Fibroblast of lung (primary cell): ENCODE measurements at regions not wholly inside any gene's neighbourhood (a gene's known extent, or its start where the extent isn't known, plus 50 kb on each side); places are given as distances from the start of the nearest gene placed in this dataset.

Source experiments
- EZH2 ChIP-seq: IDR thresholded peaks from 2 replicates; pipeline ENCODE4 v1.5.1; 2012; ENCODE audit warnings: low read length, control low read depth, mild to moderate bottlenecking; ENCODE audit errors: missing control alignments
- TF ChIP-seq, protein P1 (sequence below), 2 donors: IDR thresholded peaks in 1 of 2; conservative IDR thresholded peaks in 1 of 2; 1 replicate in 1 of 2; 2 replicates in 1 of 2; pipeline ENCODE4 v1.5.1; 2011 to 2012; ENCODE audit warnings: low read length in 2 of 2, control low read depth in 1 of 2, inconsistent platforms in 1 of 2, low read depth in 1 of 2, mild to moderate bottlenecking in 1 of 2

DNA sequence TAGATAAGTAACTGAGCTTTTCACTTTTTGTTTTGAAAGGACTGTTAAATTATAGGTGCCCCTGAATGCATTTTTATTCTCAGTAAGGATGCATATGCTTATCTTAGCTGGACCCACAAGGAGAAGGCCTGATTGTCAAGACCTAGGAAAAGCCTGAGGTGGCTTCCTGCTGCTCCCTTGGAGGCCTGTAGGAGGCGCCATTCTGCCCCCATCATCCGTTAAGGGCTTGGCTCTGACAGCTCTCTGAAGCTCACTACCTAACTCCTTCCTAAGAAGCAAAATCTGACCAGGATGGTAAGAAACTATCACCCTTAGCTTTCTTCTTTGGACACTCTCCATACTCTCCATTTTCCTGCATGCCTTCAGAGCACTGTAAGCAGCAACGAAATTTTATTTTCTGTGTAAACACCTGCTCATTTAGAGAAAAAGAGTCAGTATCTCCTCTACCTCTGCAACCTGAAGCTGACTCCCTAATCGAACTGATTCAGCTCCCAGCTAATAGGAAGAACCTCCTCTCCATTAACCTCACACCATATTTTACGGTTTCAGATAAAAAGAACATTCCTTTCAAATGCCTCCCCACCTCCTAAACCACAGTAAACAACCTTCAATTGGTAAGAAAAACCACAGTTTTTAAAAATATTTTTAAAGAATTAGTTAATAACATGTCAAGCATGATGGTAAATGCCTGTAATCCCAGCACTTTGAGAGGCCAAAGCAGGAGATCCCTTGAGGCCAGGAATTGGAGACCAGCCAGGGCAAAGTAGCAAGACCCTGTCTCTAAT, 73.4 kb upstream of the EDNRA start:
- TF ChIP-seq, protein P1, sequence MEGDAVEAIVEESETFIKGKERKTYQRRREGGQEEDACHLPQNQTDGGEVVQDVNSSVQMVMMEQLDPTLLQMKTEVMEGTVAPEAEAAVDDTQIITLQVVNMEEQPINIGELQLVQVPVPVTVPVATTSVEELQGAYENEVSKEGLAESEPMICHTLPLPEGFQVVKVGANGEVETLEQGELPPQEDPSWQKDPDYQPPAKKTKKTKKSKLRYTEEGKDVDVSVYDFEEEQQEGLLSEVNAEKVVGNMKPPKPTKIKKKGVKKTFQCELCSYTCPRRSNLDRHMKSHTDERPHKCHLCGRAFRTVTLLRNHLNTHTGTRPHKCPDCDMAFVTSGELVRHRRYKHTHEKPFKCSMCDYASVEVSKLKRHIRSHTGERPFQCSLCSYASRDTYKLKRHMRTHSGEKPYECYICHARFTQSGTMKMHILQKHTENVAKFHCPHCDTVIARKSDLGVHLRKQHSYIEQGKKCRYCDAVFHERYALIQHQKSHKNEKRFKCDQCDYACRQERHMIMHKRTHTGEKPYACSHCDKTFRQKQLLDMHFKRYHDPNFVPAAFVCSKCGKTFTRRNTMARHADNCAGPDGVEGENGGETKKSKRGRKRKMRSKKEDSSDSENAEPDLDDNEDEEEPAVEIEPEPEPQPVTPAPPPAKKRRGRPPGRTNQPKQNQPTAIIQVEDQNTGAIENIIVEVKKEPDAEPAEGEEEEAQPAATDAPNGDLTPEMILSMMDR (conservative IDR thresholded peaks at IDR 0.05 in 1 of 2, IDR thresholded peaks at IDR 0.05 in 1 of 2; ENCODE audit: low read depth in 1 of 2, low read length in 2 of 2) = peak; percentile 16 to 39
- TF ChIP-seq EZH2 = no peak
